HCT116 (cell line): ENCODE measurements at regions not wholly inside any gene's neighbourhood (a gene's known extent, or its start where the extent isn't known, plus 50 kb on each side); places are given as distances from the start of the nearest gene placed in this dataset.

Experiments used
- ATAC-seq: fragments of 200-7000 bp; cut with Tn5 transposase; 2 replicates; pipeline ENCODE4 v1.9.1; 2020; ENCODE audit warnings: mild to moderate bottlenecking, moderate library complexity
- BruUV-seq: library from RNA; stranded (reverse); fragments of 400-500 nt; replicated peaks from 2 replicates; lab custom pipeline; 2021; lab: Mats Ljungman, UMichigan
- CTCF ChIA-PET: fragments of 300-600 bp; sonication (Branson Sonifier 250); formaldehyde crosslinking; loops from one replicate; lab custom pipeline; 2021; ENCODE audit warnings: antibody characterized with exemption; lab: Charles Lee
- POLR2A ChIA-PET: fragments of 300-600, 350-600 bp; sonication (Branson Sonifier 250); formaldehyde crosslinking; loops from one replicate; lab custom pipeline; 2021; ENCODE audit warnings: antibody characterized with exemption; lab: Charles Lee
- RAD21 ChIA-PET, 2 experiments: fragments of 300-600 bp; sonication (Branson Sonifier 250); formaldehyde crosslinking; loops; one replicate each; lab custom pipeline; 2023; ENCODE audit warnings: low total read pairs in 2 of 2; ENCODE audit not compliant: uncharacterized antibody in 2 of 2, unreplicated experiment in 2 of 2, low non-redundant PET in 1 of 2; lab: Charles Lee
- DNase-seq: peaks from one replicate; pipeline ENCODE4 v3.0.0-alpha.2; 2010; ENCODE audit warnings: low read depth, low spot score
- H2AFZ ChIP-seq: fragments of 200-600 bp; shearing (Covaris generic), sonication (generic); 2 replicates; pipeline ENCODE4 v1.6.1; 2017; ENCODE audit warnings: low read depth, mixed run types, mixed read lengths, antibody characterized with exemption, low read length; ENCODE audit not compliant: poor library complexity, severe bottlenecking
- H3K27ac ChIP-seq: 2 replicates; pipeline ENCODE4 v1.5.1; 2012; ENCODE audit warnings: low read depth, low read length
- H3K27me3 ChIP-seq: fragments of 200-600 bp; sonication (generic); 2 replicates; pipeline ENCODE4 v1.6.1; 2016; ENCODE audit warnings: mixed run types, low read length, mixed read lengths; ENCODE audit not compliant: insufficient read depth
- H3K36me3 ChIP-seq, 2 experiments: fragments of 200-500 bp in 1 of 2; fragments of 200-600 bp in 1 of 2; sonication (Bioruptor generic) in 1 of 2; sonication (generic) in 1 of 2; 2 replicates each; pipeline versions ENCODE4 v1.5.1 to v1.6.1; 2014 to 2016; ENCODE audit warnings: low read length in 2 of 2, inconsistent platforms in 1 of 2, mixed read lengths in 1 of 2, mixed run types in 1 of 2; ENCODE audit not compliant: insufficient read depth in 2 of 2, control insufficient read depth in 1 of 2
- H3K4me1 ChIP-seq, 2 experiments: fragments of 200-600 bp in 1 of 2; sonication (generic) in 1 of 2; 2 replicates each; pipeline versions ENCODE4 v1.5.1 to v1.6.1; 2012 to 2017; ENCODE audit warnings: low read length in 2 of 2, inconsistent platforms in 1 of 2, mild to moderate bottlenecking in 1 of 2, mixed read lengths in 1 of 2, mixed run types in 1 of 2, moderate library complexity in 1 of 2; ENCODE audit not compliant: insufficient read depth in 2 of 2, control insufficient read depth in 1 of 2
- H3K4me2 ChIP-seq: fragments of 200-600 bp; sonication (generic); 2 replicates; pipeline ENCODE4 v1.6.1; 2017; ENCODE audit warnings: mixed run types, low read length, mixed read lengths
- H3K4me3 ChIP-seq, 2 experiments: fragments of 200-600 bp in 1 of 2; sonication (generic) in 1 of 2; replicated peaks in 1 of 2; 2 replicates each; pipeline ENCODE4 v1.5.1; 2011 to 2016; ENCODE audit warnings: low read length in 2 of 2, control low read depth in 1 of 2, low read depth in 1 of 2, mild to moderate bottlenecking in 1 of 2, mixed read lengths in 1 of 2, mixed run types in 1 of 2
- H3K79me2 ChIP-seq: fragments of 200-600 bp; sonication (generic); 2 replicates; pipeline ENCODE4 v1.6.1; 2017; ENCODE audit warnings: mild to moderate bottlenecking, mixed run types, low read length, moderate library complexity, mixed read lengths; ENCODE audit not compliant: insufficient read depth
- H3K9ac ChIP-seq: fragments of 200-600 bp; sonication (generic); 2 replicates; pipeline ENCODE4 v1.6.1; 2016; ENCODE audit warnings: low read length, mixed read lengths
- H3K9me2 ChIP-seq: fragments of 200-600 bp; sonication (generic), shearing (Covaris generic); 2 replicates; pipeline ENCODE4 v1.6.1; 2017; ENCODE audit warnings: mixed run types, mild to moderate bottlenecking, moderate library complexity; ENCODE audit not compliant: insufficient read depth
- H3K9me3 ChIP-seq, 2 experiments: fragments of 200-500 bp in 1 of 2; fragments of 200-600 bp in 1 of 2; sonication (Bioruptor generic) in 1 of 2; sonication (generic) in 1 of 2; 2 replicates each; pipeline ENCODE4 v1.6.1; 2014 to 2017; ENCODE audit warnings: low read length in 2 of 2, mixed read lengths in 2 of 2, inconsistent platforms in 1 of 2, low read depth in 1 of 2, mild to moderate bottlenecking in 1 of 2, mixed run types in 1 of 2, moderate library complexity in 1 of 2; ENCODE audit not compliant: control insufficient read depth in 1 of 2, insufficient read depth in 1 of 2
- H4K20me1 ChIP-seq: fragments of 200-600 bp; sonication (generic), shearing (Covaris generic); 2 replicates; pipeline ENCODE4 v1.6.1; 2017; ENCODE audit warnings: mixed run types, mild to moderate bottlenecking, moderate library complexity; ENCODE audit not compliant: insufficient read depth
- ATF3 ChIP-seq: IDR thresholded peaks from 2 replicates; pipeline ENCODE4 v1.6.1; 2012
- CBX3 ChIP-seq: IDR thresholded peaks from 2 replicates; pipeline ENCODE4 v1.6.1; 2012; ENCODE audit warnings: low read depth
- CEBPB ChIP-seq: IDR thresholded peaks from 2 replicates; pipeline ENCODE4 v1.6.1; 2012; ENCODE audit warnings: low read depth
- EGR1 ChIP-seq: IDR thresholded peaks from 2 replicates; pipeline ENCODE4 v1.6.1; 2012; ENCODE audit warnings: low read depth
- ELF1 ChIP-seq: IDR thresholded peaks from 2 replicates; pipeline ENCODE4 v1.6.1; 2012; ENCODE audit warnings: low read depth, borderline replicate concordance
- EZH2phosphoT487 ChIP-seq: fragments of 200-600 bp; IDR thresholded peaks from 2 replicates; pipeline ENCODE4 v1.6.1; 2018; ENCODE audit warnings: antibody characterized with exemption, borderline replicate concordance
- FOSL1 ChIP-seq: IDR thresholded peaks from 2 replicates; pipeline ENCODE4 v1.6.1; 2012; ENCODE audit warnings: low read depth
- JUND ChIP-seq: IDR thresholded peaks from 2 replicates; pipeline ENCODE4 v1.6.1; 2012
- RAD21 ChIP-seq: IDR thresholded peaks from 2 replicates; pipeline ENCODE4 v1.6.1; 2012; ENCODE audit warnings: low read depth, mild to moderate bottlenecking
- SIN3A ChIP-seq: IDR thresholded peaks from 2 replicates; pipeline ENCODE4 v1.6.1; 2012; ENCODE audit warnings: low read depth
- SP1 ChIP-seq: IDR thresholded peaks from 2 replicates; pipeline ENCODE4 v1.6.1; 2012; ENCODE audit warnings: low read depth
- SRF ChIP-seq: IDR thresholded peaks from 2 replicates; pipeline ENCODE4 v1.6.1; 2012; ENCODE audit warnings: low read depth
- TCF7L2 ChIP-seq: IDR thresholded peaks from 2 replicates; pipeline ENCODE4 v1.7.0; 2011; ENCODE audit warnings: borderline replicate concordance, inconsistent platforms; ENCODE audit not compliant: insufficient read depth, insufficient read length; ENCODE audit errors: extremely low read depth
- YY1 ChIP-seq: IDR thresholded peaks from 2 replicates; pipeline ENCODE4 v1.6.1; 2011; ENCODE audit warnings: low read length, low read depth, moderate library complexity, mild to moderate bottlenecking; ENCODE audit not compliant: insufficient replicate concordance; ENCODE audit errors: extremely low read depth
- ZFX ChIP-seq: fragments of 450-650 bp; IDR thresholded peaks from 2 replicates; pipeline ENCODE4 v1.6.1; 2017
- intact Hi-C: fragments of 100-400 bp; cut with micrococcal nuclease; formaldehyde crosslinking; loops from 2 replicates; pipeline ENCODE4 v1.10.0; 2022
- TF ChIP-seq, protein P1 (sequence below): IDR thresholded peaks from 2 replicates; pipeline ENCODE4 v1.6.1; 2012
- TF ChIP-seq, protein P2 (sequence below): IDR thresholded peaks from 2 replicates; pipeline ENCODE4 v1.6.1; 2011; ENCODE audit warnings: mild to moderate bottlenecking, low read length, moderate library complexity; ENCODE audit not compliant: insufficient replicate concordance; ENCODE audit errors: extremely low read depth
- TF ChIP-seq, protein P3 (sequence below), 3 experiments: fragments of 200-600 bp in 1 of 3; sonication (generic) in 1 of 3; IDR thresholded peaks in 2 of 3; conservative IDR thresholded peaks in 1 of 3; 2 replicates each; pipeline ENCODE4 v1.5.1; 2012 to 2017; ENCODE audit warnings: low read depth in 2 of 3, low read length in 2 of 3, antibody characterized with exemption in 1 of 3, borderline replicate concordance in 1 of 3, control low read depth in 1 of 3, mild to moderate bottlenecking in 1 of 3, mixed read lengths in 1 of 3, mixed run types in 1 of 3, moderate library complexity in 1 of 3; ENCODE audit not compliant: insufficient read depth in 1 of 3
- TF ChIP-seq, protein P4 (sequence below): IDR thresholded peaks from 2 replicates; pipeline ENCODE4 v1.6.1; 2012; ENCODE audit warnings: low read depth

DNA sequence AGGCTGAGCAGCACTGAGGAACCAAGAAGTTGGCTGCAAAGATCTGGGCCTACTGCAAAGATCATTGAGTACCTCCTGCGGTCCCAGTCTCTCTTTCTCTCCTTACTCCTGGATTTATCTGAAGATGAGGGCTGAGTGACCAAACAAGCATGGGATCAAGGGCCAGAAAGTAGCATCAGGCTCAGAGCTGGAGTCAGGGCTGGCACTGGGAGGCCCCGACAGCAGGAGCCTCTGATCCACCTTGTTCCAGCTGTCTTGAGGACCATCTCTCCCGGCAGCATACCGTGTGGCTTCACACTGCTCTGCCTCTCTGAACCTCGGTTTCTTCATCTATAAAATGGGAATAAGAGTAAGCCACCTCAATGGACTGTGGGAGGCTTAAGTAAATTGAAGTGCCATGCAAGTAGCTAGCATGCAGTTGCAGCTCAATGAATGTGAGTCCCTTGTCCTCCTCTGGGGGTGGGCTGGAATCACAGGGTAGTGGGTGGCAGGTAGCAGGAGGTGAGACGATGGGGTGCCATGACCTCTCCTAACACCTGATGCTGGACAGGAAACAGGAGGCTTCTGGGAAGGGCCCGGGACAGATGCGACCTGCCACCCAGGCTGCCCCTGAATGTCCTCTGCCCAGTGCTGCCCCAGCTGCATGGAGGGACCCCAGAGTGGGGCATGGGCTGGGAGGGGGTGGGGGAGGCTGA lies 52.5 kb upstream of the PRDM11 start:
- TF ChIP-seq FOSL1 (no peak), RAD21 (no peak), ZFX (no peak), YY1 (no peak), EZH2phosphoT487 (no peak), EGR1 (no peak), ATF3 (no peak), CEBPB (no peak), TCF7L2 (no peak), SIN3A (no peak), JUND (no peak), SRF (no peak), CBX3 (no peak), SP1 (no peak), ELF1 (no peak)
- TF ChIP-seq, protein P1, sequence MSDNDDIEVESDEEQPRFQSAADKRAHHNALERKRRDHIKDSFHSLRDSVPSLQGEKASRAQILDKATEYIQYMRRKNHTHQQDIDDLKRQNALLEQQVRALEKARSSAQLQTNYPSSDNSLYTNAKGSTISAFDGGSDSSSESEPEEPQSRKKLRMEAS: no peak
- TF ChIP-seq, protein P2, sequence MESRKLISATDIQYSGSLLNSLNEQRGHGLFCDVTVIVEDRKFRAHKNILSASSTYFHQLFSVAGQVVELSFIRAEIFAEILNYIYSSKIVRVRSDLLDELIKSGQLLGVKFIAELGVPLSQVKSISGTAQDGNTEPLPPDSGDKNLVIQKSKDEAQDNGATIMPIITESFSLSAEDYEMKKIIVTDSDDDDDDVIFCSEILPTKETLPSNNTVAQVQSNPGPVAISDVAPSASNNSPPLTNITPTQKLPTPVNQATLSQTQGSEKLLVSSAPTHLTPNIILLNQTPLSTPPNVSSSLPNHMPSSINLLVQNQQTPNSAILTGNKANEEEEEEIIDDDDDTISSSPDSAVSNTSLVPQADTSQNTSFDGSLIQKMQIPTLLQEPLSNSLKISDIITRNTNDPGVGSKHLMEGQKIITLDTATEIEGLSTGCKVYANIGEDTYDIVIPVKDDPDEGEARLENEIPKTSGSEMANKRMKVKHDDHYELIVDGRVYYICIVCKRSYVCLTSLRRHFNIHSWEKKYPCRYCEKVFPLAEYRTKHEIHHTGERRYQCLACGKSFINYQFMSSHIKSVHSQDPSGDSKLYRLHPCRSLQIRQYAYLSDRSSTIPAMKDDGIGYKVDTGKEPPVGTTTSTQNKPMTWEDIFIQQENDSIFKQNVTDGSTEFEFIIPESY: no peak
- TF ChIP-seq, protein P3, sequence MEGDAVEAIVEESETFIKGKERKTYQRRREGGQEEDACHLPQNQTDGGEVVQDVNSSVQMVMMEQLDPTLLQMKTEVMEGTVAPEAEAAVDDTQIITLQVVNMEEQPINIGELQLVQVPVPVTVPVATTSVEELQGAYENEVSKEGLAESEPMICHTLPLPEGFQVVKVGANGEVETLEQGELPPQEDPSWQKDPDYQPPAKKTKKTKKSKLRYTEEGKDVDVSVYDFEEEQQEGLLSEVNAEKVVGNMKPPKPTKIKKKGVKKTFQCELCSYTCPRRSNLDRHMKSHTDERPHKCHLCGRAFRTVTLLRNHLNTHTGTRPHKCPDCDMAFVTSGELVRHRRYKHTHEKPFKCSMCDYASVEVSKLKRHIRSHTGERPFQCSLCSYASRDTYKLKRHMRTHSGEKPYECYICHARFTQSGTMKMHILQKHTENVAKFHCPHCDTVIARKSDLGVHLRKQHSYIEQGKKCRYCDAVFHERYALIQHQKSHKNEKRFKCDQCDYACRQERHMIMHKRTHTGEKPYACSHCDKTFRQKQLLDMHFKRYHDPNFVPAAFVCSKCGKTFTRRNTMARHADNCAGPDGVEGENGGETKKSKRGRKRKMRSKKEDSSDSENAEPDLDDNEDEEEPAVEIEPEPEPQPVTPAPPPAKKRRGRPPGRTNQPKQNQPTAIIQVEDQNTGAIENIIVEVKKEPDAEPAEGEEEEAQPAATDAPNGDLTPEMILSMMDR (IDR thresholded peaks at IDR 0.05 in 2 of 3, conservative IDR thresholded peaks at IDR 0.05 in 1 of 3; ENCODE audit: borderline replicate concordance in 1 of 3, insufficient read depth in 1 of 3, low read depth in 2 of 3, low read length in 2 of 3): no peak
- TF ChIP-seq, protein P4, sequence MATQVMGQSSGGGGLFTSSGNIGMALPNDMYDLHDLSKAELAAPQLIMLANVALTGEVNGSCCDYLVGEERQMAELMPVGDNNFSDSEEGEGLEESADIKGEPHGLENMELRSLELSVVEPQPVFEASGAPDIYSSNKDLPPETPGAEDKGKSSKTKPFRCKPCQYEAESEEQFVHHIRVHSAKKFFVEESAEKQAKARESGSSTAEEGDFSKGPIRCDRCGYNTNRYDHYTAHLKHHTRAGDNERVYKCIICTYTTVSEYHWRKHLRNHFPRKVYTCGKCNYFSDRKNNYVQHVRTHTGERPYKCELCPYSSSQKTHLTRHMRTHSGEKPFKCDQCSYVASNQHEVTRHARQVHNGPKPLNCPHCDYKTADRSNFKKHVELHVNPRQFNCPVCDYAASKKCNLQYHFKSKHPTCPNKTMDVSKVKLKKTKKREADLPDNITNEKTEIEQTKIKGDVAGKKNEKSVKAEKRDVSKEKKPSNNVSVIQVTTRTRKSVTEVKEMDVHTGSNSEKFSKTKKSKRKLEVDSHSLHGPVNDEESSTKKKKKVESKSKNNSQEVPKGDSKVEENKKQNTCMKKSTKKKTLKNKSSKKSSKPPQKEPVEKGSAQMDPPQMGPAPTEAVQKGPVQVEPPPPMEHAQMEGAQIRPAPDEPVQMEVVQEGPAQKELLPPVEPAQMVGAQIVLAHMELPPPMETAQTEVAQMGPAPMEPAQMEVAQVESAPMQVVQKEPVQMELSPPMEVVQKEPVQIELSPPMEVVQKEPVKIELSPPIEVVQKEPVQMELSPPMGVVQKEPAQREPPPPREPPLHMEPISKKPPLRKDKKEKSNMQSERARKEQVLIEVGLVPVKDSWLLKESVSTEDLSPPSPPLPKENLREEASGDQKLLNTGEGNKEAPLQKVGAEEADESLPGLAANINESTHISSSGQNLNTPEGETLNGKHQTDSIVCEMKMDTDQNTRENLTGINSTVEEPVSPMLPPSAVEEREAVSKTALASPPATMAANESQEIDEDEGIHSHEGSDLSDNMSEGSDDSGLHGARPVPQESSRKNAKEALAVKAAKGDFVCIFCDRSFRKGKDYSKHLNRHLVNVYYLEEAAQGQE: no peak
- TF ChIP-seq, all 23 proteins: peak for 0
- no peaks in the 10 kb centered on the region for H3K4me1 ChIP-seq
- no peak overlapping the region for H3K4me2 ChIP-seq
- H3K27ac ChIP-seq: no peak overlapping the region
- ATAC-seq: no peak
- intact Hi-C loops: no loop called here
- DNase-seq: no peak
- RAD21 ChIA-PET: no interaction called here
- H3K9ac ChIP-seq: no peak overlapping the region
- no peak overlapping the region for H2AFZ ChIP-seq
- no peaks in the 10 kb centered on the region for H3K79me2 ChIP-seq
- H3K9me2 ChIP-seq: no peaks in the 10 kb centered on the region
- H3K27me3 ChIP-seq: peaks cover 39% of the 10 kb centered on the region; the same call in 1 of the 2 replicates
- no TSS peak for BruUV-seq
- no peaks in the 10 kb centered on the region for H3K36me3 ChIP-seq
- H3K9me3 ChIP-seq: no peaks in the 10 kb centered on the region
- CTCF ChIA-PET: interaction anchor here (1.5 kb wide), 1 partner anchor 11 kb away, joined by 4 read pairs; no protein-coding TSS in a partner anchor
- no peak overlapping the region for H3K4me3 ChIP-seq
- H4K20me1 ChIP-seq: no peaks in the 10 kb centered on the region
- POLR2A ChIA-PET: no interaction called here
